WI38 (cell line): ENCODE measurements at regions not wholly inside any gene's neighbourhood (a gene's known extent, or its start where the extent isn't known, plus 50 kb on each side); places are given as distances from the start of the nearest gene placed in this dataset.

Experiments used
- H3K4me3 ChIP-seq: 2 replicates; pipeline ENCODE4 v1.5.1; 2011; ENCODE audit warnings: low read depth, mild to moderate bottlenecking, control low read depth, low read length
- TF ChIP-seq, protein P1 (sequence below): IDR thresholded peaks from 2 replicates; pipeline ENCODE4 v1.5.1; 2012; ENCODE audit warnings: low read depth, mild to moderate bottlenecking, control low read depth, low read length

DNA sequence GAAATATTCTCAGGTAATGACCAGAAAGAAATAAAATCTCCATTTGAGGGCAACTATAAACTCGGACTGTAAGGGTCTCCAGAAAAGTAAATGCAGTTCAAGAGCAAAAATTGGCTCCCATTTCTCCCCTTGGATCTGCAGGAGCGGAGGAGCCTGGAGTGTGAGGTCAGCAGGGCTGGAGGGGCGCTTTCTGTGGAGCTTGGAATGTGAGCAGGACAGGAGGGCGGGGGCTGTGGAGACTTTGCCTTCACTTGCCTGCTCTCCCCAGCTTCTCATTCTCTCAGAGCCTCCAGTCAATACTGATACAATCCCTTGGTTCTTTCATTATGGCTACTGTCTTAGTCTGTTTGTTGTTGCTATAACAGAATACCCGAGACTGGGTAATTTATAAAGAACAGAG is 162.8 kb upstream of the ANKH start:
- TF ChIP-seq, protein P1, sequence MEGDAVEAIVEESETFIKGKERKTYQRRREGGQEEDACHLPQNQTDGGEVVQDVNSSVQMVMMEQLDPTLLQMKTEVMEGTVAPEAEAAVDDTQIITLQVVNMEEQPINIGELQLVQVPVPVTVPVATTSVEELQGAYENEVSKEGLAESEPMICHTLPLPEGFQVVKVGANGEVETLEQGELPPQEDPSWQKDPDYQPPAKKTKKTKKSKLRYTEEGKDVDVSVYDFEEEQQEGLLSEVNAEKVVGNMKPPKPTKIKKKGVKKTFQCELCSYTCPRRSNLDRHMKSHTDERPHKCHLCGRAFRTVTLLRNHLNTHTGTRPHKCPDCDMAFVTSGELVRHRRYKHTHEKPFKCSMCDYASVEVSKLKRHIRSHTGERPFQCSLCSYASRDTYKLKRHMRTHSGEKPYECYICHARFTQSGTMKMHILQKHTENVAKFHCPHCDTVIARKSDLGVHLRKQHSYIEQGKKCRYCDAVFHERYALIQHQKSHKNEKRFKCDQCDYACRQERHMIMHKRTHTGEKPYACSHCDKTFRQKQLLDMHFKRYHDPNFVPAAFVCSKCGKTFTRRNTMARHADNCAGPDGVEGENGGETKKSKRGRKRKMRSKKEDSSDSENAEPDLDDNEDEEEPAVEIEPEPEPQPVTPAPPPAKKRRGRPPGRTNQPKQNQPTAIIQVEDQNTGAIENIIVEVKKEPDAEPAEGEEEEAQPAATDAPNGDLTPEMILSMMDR = no peak
- no peak overlapping the region for H3K4me3 ChIP-seq

DNA sequence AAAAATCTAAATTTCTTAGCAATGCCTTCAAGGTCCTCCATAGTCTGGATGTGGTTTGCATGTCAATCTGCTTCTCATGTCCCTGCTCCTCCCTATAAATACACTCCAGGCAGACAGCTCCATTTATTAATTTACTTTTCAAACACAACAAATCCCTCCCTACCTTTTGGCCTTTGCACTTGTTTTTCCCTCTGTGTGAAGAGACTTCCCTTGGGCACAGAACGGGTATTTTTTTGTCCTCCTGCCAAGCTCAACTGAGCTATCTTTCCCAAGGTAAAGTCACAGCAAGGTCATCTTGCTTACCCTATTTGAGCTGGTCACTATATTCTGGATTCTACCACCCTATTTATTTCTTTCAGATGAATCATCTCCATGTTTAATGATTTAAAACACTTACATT is 159.6 kb upstream of the ANKH start:
- no peak overlapping the region for H3K4me3 ChIP-seq
- TF ChIP-seq, protein P1 = no peak

DNA sequence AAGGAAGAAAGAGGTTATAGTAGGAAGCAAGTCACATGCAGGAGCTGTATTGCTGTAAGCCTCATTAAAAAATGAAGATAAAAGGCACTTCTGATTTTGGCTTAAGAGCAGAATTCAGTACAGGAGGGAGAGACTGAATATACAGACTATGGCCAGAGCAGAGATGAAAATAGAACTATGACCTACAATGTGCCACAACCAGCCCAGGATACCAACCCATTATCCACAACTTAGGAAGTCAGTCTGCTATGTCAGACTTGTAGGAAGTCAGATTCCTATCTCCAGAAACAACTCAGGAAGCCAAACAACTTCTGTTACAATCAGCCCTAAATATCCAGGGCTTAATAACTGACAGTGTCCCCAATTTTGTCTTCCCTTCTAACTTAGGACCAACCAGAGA is 156.2 kb upstream of the ANKH start:
- TF ChIP-seq, protein P1 = no peak
- no peak overlapping the region for H3K4me3 ChIP-seq

DNA sequence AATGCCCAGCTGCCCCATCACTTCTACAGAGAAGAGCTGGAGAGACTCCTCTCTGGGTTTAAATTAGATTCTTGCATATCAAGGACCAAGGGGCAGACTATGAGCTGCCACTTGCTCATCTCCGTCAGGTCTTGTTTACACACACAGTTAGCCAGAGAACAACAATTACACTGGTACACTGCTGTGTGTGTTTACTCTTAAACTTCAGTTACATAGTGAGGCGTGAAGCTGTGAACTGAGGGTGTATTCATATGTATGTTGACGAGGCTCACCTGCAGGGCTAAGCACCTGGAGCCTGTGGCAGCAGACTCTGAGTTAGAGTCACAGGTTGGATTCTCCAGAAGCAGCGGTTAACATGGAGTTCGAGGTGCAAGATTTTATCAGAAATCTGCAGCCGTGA is 155.4 kb upstream of the ANKH start:
- TF ChIP-seq, protein P1 = no peak

DNA sequence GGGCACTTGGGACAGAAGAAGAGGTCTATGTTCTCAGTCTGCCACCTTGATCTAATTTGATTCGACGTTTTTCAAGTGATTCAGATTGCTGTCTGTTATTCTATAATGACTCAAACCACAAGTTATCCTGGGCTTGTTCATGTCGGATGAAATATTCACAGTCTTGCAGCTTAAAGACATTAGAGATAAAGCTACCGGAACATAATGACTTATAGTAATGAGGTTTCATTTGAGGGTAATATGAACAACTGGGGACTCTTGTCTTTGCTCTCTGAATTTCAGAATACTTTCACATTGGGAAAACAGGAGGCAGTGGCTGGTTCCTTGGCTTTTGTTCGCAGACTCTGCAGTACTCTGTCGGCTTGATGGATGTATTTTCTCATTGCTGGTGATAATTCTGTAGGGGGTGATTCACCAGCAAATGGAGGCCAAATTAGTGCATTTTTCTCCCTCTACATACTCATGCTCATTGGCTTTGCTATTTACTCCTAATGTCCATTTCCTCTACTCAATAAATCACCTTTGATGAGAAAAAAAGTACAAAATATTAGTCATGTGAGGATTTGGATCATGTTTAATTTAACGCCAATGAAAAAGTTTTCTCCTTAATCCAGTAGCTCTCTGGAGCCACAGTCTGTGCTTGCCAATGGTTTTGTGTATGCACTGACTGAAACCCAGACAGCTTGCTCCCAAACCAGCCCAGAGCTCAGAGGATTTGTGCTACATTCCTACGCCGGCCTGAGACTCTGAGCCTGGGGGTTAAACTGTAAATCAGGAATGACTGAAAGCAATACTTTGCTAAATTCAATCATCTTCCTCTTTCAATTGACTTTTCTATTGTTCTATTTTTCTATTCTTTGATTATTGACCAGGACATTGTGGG is 154.7 kb upstream of the ANKH start:
- TF ChIP-seq, protein P1 = no peak

More for the DNA sequence above, 155.4 kb upstream of the ANKH start:
- no peak overlapping the region for H3K4me3 ChIP-seq

DNA sequence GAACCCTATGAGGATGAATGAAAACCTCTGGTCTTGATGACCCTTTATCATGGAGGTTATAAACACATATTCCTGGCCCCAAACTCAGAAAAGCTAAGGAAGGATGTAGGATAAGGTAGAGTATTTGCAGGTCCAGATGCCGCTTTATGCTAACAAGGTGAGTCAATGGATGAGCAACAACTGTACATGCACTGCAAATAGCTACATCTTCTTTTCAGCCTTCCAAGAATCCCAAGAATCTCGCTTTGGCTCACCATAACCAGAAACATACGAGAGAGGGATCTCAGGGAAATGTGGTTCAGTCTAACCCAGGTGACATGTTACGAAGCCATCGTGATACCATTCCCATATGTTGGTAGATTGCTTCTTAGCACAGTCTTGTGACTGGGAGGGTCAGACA is 152.3 kb upstream of the ANKH start:
- TF ChIP-seq, protein P1 = no peak
- no peak overlapping the region for H3K4me3 ChIP-seq

More for the DNA sequence above, 154.7 kb upstream of the ANKH start:
- H3K4me3 ChIP-seq = no peak overlapping the region

DNA sequence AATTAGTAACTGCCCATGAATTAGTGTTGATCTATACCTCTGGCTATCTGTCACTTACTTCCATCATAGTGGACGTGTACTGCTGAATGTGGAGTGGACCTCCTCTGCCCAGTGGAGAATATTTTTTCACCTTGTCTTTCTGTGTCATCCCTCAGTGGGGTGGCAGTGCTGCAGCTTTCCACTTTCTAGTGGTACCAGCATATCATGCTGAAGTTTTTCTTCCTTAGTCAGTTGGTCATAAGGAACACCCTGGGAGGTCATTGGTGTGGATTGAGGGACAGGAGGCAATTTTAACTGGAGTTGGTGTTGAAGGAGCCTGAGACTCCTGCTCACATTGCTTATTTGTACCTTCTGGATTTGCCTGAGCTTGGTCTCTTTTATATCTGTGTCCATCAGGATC is 151.7 kb upstream of the ANKH start:
- TF ChIP-seq, protein P1 = no peak
- no peak overlapping the region for H3K4me3 ChIP-seq
